Neural progenitor cell (in vitro differentiated cells): ENCODE measurements at regions not wholly inside any gene's neighbourhood (a gene's known extent, or its start where the extent isn't known, plus 50 kb on each side); places are given as distances from the start of the nearest gene placed in this dataset.

Source experiments
- EZH2phosphoT487 ChIP-seq: fragments of 200-600 bp; sonication (generic); IDR thresholded peaks from 2 replicates; pipeline ENCODE4 v1.6.1; 2017; ENCODE audit warnings: antibody characterized with exemption
- TF ChIP-seq, protein P1 (sequence below): fragments of 200-600 bp; sonication (generic); IDR thresholded peaks from 2 replicates; pipeline ENCODE4 v1.5.1; 2017; ENCODE audit warnings: antibody characterized with exemption, mild to moderate bottlenecking

DNA sequence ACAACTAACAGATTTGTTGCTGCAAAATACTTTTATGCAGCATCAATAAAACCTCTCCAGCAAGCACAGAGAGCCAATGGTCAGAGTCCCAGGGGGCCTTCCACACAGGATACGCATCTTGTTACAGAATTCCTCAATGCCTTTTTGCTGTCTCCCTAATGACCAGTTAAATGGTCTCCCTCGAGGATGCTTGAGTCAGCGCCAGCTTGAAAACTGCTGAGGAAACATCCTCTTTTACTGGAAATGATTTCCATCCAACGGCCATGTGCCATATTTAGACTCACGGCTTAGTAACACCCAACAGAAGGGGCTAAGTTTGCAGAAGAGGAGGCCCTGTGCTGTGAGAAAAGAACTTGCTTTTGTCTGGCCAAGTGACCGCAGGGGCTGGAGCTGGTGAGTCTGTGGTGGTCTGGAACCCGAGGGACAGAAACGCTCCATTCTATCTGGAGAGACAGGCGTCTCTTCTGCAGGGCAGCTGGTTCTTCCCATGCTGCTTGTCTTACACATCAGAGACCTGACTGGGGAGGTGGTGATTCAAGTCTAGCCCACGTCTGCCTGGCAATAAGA is 496.4 kb downstream of the SETD4 start:
- TF ChIP-seq, protein P1, sequence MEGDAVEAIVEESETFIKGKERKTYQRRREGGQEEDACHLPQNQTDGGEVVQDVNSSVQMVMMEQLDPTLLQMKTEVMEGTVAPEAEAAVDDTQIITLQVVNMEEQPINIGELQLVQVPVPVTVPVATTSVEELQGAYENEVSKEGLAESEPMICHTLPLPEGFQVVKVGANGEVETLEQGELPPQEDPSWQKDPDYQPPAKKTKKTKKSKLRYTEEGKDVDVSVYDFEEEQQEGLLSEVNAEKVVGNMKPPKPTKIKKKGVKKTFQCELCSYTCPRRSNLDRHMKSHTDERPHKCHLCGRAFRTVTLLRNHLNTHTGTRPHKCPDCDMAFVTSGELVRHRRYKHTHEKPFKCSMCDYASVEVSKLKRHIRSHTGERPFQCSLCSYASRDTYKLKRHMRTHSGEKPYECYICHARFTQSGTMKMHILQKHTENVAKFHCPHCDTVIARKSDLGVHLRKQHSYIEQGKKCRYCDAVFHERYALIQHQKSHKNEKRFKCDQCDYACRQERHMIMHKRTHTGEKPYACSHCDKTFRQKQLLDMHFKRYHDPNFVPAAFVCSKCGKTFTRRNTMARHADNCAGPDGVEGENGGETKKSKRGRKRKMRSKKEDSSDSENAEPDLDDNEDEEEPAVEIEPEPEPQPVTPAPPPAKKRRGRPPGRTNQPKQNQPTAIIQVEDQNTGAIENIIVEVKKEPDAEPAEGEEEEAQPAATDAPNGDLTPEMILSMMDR: no peak
- TF ChIP-seq EZH2phosphoT487: no peak
